ENCODE measurements at regions not wholly inside any gene's neighbourhood (a gene's known extent, or its start where the extent isn't known, plus 50 kb on each side); places are given as distances from the start of the nearest gene placed in this dataset.

DNA sequence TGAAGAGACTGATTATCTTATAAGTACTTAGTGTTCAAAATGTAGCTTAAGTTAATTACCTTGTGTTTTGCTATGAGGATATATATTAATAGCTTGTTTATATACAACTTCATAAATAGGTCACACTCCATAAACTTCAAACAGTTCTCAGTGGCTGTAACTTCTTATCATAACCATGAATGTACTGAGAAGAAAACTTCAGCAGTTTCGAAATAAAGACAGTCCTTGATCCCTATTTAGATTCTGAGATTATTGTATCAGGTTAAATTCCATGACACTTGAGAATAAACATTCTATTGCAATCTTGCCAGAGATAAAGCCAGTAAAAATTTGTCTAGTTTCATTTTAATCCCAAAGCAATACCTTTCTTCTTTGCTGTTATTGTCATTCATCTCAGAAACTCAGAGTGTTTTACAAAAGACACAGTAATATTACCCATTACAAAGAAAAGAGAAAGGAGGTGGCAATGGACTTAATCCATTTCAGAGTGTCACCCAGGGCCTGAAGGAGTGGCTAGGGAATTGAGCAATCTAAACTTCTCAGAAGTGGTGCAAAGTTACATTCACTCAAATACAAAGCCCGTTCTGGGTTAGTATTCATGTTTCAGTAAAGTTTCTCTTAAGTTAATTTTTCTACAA, 403.6 kb downstream of the SEMA3D start:
- WGBS, 2 donors = 21 to 59% methylated on average over 2 of the region's 2 CpGs
- intact Hi-C loops (cut with DNase I) = no loop called here
- DNase-seq = no peak
- Histone ChIP-seq H3K36me3 (no peaks in the 10 kb centered on the region), H3K27me3 (no peaks in the 10 kb centered on the region), H3K9me3 (no peaks in the 10 kb centered on the region), H3K4me3 (no peak overlapping the region), H3K27ac (no peak overlapping the region), H3K4me1 (peaks cover 0 to 9% (median 4%) of the 10 kb centered on the region in 4 donors)
- no peak for TF ChIP-seq EP300 (IDR thresholded peaks at IDR 0.05)
- TF ChIP-seq POLR2A (IDR thresholded peaks at IDR 0.05) = no peak

DNA sequence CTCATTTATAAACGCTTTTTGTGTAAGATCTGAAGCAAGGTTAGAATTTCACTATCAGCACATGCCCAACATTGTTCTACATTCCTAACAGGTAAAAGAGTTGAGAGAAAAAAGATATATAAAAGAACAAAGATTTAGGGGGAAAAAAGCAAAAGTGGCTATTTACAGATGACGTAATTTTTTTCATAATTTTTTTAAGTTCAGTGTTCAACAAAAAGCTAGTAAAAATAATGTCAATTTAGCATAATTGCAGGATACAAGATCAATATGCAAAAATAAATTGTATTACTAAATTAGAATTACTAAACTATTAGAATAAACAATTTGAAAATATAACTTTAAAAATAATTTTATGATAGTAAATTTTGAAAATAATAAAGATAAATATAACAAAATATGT, 405.0 kb downstream of the SEMA3D start:
- H3K36me3 ChIP-seq = no peaks in the 10 kb centered on the region
- no peak overlapping the region for H3K27ac ChIP-seq
- H3K4me3 ChIP-seq = no peak overlapping the region
- no peaks in the 10 kb centered on the region for H3K27me3 ChIP-seq
- intact Hi-C loops (cut with DNase I) = no loop called here
- DNase-seq = no peak
- TF ChIP-seq EP300 (IDR thresholded peaks at IDR 0.05) = no peak
- no peaks in the 10 kb centered on the region for H3K9me3 ChIP-seq
- 90 to 94% methylated on average over 2 of the region's 2 CpGs for WGBS, 2 donors
- H3K4me1 ChIP-seq = peaks cover 0 to 9% (median 4%) of the 10 kb centered on the region in 4 donors

DNA sequence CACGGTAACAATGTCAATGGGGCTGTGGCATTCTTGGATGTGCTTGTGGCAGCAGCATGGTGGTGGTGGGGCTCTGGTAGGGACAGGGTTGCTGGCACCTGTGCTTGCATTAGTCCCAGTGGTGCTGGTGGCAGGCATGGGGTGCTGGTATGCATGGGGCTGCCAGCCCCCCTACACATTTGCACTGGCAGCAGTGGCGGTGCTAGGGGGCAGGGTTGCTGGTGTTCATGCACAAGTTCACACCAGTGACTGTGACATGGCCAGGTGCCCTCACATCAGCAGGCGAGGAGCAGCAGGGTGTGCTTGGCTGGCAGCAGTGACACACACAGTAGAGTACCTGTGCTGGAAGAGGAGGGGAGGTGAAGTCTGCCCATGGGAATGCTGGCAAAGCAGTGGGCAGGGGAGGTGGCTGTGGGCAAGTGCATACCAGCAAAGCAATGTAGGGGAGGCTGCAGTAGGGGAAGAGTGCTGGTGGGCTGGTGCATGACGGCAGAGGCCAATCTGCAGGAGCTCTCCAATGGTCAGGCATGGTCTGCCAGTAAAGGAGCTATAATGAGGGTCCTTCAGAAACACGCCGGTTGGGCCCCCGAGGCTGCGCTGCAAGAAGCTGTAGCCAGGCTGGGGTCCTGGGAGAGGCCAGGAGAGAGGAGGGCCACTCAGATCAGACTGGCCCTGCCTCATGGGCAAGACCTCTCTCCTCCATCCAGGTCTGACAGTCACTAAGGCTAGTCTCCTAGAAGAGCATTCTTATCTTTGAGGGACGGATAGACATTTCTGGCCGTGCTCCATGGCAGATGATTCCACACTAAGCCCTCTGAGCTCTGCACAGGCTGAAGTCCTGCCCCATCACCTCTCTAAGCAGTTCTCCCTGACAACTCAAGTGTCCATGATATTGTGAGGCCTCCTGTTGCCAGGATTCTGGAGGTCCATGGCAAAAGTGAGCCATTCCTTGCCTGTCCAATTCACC, 406.4 kb downstream of the SEMA3D start:
- Histone ChIP-seq H3K36me3 (no peaks in the 10 kb centered on the region), H3K9me3 (no peaks in the 10 kb centered on the region), H3K4me3 (no peak overlapping the region), H3K27me3 (no peaks in the 10 kb centered on the region), H3K4me1 (peaks cover 0 to 9% (median 4%) of the 10 kb centered on the region in 4 donors), H3K27ac (no peak overlapping the region)
- WGBS, 2 donors = 88 to 93% methylated on average over 10 of the region's 10 CpGs
- DNase-seq = no peak
- TF ChIP-seq POLR2A (IDR thresholded peaks at IDR 0.05) (no peak), POLR2AphosphoS5 (IDR thresholded peaks at IDR 0.05) (no peak), EP300 (IDR thresholded peaks at IDR 0.05) (no peak)
- TF ChIP-seq, protein P1, sequence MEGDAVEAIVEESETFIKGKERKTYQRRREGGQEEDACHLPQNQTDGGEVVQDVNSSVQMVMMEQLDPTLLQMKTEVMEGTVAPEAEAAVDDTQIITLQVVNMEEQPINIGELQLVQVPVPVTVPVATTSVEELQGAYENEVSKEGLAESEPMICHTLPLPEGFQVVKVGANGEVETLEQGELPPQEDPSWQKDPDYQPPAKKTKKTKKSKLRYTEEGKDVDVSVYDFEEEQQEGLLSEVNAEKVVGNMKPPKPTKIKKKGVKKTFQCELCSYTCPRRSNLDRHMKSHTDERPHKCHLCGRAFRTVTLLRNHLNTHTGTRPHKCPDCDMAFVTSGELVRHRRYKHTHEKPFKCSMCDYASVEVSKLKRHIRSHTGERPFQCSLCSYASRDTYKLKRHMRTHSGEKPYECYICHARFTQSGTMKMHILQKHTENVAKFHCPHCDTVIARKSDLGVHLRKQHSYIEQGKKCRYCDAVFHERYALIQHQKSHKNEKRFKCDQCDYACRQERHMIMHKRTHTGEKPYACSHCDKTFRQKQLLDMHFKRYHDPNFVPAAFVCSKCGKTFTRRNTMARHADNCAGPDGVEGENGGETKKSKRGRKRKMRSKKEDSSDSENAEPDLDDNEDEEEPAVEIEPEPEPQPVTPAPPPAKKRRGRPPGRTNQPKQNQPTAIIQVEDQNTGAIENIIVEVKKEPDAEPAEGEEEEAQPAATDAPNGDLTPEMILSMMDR (IDR thresholded peaks at IDR 0.05) = no peak
- intact Hi-C loops (cut with DNase I) = no loop called here

DNA sequence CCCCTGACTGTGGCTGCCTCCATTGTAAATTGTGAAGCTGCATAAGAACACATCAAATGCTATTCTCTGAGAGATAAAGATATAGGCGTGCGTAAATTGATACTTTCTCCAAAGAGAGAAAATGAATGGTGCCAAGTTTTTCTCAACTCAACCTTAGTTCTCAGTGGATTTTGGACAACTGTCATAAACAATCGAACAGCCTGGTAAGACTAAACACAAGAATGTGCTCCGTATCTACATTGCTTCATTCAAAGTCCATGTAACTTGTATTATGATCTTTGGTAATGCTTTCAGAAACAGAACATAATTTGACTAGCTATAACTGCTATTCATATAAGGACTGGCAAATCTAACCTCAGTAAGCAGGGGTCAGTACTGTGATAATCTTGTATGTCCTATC, 429.1 kb downstream of the SEMA3D start:
- no peaks in the 10 kb centered on the region for H3K4me1 ChIP-seq
- TF ChIP-seq POLR2AphosphoS5 (IDR thresholded peaks at IDR 0.05) = no peak
- TF ChIP-seq, protein P1 (IDR thresholded peaks at IDR 0.05) = no peak
- no peak for TF ChIP-seq POLR2A (IDR thresholded peaks at IDR 0.05)
- TF ChIP-seq EP300 (IDR thresholded peaks at IDR 0.05) = no peak
- DNase-seq = no peak
- 77 to 87% methylated on average over 4 of the region's 4 CpGs for WGBS, 2 donors
- no peaks in the 10 kb centered on the region for H3K9me3 ChIP-seq
- intact Hi-C loops (cut with DNase I) = no loop called here
- no peaks in the 10 kb centered on the region for H3K36me3 ChIP-seq
- H3K27me3 ChIP-seq = no peaks in the 10 kb centered on the region
- no peak overlapping the region for H3K4me3 ChIP-seq
- H3K27ac ChIP-seq = no peak overlapping the region

DNA sequence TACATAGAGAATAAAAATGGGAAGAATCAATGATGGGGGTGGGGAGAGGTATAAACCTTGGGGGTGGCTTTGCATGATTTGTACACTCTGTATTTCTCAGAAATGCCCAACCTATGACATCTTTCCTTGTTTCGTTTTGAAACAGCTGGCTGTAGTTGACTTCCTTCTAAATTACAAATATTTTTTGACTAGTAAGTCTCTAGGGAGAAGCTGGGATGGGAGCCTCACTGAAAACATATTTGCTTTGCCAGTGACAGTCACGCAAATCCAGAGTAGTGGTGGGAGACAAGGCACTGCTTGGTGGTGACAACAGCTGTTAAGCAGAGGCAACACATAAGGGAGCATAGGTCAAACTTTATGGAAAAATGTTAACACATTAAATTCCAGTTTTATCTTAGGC, 440.5 kb downstream of the SEMA3D start:
- Histone ChIP-seq H3K9me3 (no peaks in the 10 kb centered on the region), H3K27me3 (no peaks in the 10 kb centered on the region), H3K4me1 (no peaks in the 10 kb centered on the region), H3K27ac (no peak overlapping the region), H3K4me3 (no peak overlapping the region), H3K36me3 (no peaks in the 10 kb centered on the region)
- WGBS, 2 donors = 14 to 35% methylated on average over 2 of the region's 2 CpGs
- TF ChIP-seq POLR2A (IDR thresholded peaks at IDR 0.05) (no peak), POLR2AphosphoS5 (IDR thresholded peaks at IDR 0.05) (no peak), EP300 (IDR thresholded peaks at IDR 0.05) (no peak)
- TF ChIP-seq, protein P1 (IDR thresholded peaks at IDR 0.05) = no peak
- intact Hi-C loops (cut with DNase I) = no loop called here
- no peak for DNase-seq
